ENCODE measurements at regions not wholly inside any gene's neighbourhood (a gene's known extent, or its start where the extent isn't known, plus 50 kb on each side); places are given as distances from the start of the nearest gene placed in this dataset.

DNA sequence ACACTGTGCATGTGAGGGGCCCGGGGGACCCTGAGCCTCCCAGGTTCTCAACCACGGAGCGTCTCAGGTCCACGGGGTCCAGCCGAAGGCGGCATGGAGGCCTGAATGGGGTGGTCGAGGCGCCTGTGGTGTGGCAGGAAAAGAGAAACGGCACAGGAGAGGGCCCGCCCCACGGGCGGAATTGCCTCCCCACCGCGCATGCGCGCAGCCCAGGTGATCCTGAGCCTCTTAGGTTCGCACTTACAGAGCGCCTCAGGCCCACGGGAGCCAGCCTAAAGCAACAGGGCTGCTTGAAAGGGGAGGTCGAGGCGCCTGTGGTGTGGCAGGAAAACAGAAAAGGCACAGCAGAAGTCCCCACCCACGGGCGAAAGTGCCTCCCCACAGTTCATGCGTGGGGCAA lies 311.0 kb downstream of the ALG10 start:
- no peak for TF ChIP-seq ZFX (IDR thresholded peaks at IDR 0.05)
- no peak for TF ChIP-seq CTCF (conservative IDR thresholded peaks at IDR 0.05)

DNA sequence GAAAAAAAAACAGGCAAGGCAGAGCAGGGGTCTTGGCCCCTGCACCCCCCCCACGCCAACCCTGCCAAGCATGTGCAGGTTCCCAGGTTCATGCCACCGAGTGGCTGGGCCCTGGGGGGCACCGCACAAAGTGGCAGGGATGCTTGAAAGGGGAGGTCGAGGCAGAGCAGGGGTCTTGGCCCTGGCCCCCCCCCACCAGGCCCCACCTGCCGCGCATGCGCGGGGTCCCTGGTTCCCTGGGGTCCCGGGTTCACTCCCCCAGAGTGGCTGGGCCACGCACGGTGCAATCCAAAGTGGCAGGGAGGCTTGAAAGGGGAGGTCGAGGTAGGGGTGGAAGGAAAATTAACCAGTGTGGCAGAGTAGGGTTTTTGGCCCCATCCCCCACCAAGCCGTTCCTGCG lies 312.2 kb downstream of the ALG10 start:
- TF ChIP-seq CTCF (conservative IDR thresholded peaks at IDR 0.05) (no peak), ZFX (IDR thresholded peaks at IDR 0.05) (no peak)
- no peak overlapping the region for H3K27ac ChIP-seq

More for the DNA sequence above, 311.0 kb downstream of the ALG10 start:
- H3K27ac ChIP-seq, result no peak overlapping the region; the same call in 1 of the 2 replicates

GRCh38 chr12:34334953-34335743 lies 312.9 kb downstream of the ALG10 start:
- H3K27ac ChIP-seq, result no peak overlapping the region
- TF ChIP-seq CTCF (conservative IDR thresholded peaks at IDR 0.05) (no peak), ZFX (IDR thresholded peaks at IDR 0.05) (no peak)

DNA sequence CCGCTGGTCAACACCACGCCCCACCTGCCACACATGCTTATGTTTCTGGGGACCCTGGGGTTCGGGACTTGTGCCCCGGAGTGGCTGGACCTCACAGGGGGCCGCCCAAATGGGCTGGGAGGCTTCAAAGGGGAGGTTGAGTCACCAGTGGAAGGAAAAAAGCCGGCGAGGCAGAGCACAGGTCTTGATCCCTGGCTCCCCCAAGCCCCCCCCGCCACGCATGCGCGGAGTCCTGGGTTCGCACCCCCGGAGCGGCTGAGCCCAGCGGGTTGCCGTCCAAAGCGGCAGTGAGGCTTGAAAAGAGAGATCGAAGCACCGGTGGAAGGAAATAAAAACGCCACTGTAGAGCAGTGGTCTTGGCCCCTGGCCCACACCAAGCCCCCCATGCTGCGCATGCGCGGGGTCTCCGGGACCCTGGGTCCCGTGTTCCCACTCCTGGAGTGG lies 313.5 kb downstream of the ALG10 start:
- H3K27ac ChIP-seq, result peak overlapping the region; percentile 12; the same call in 1 of the 2 replicates
- TF ChIP-seq CTCF (conservative IDR thresholded peaks at IDR 0.05) (no peak), ZFX (IDR thresholded peaks at IDR 0.05) (no peak)

GRCh38 chr12:34336619-34337465 lies 314.5 kb downstream of the ALG10 start:
- peak overlapping the region; percentile 12 for H3K27ac ChIP-seq
- TF ChIP-seq CTCF (conservative IDR thresholded peaks at IDR 0.05) (no peak), ZFX (IDR thresholded peaks at IDR 0.05) (no peak)

DNA sequence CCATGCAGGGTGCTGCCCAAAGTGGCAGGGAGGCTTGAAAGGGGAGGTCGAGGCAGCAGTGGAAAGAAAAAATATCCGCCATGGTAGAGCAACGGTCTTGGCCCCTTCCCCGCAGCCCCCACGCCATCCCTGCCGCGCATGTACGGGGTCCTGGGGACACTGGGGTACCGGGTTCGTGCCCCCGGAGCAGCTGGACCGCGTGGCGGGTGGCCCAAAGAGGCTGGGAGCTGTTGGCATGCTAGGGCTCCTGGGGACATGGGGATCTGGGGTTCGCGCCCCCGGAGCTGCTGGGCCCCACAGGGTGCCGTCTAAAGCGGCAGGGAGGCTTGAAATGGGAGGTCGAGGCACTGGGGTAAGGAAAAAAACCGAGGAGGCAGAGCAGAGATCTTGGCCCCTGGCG lies 316.5 kb downstream of the ALG10 start:
- no peak overlapping the region for H3K27ac ChIP-seq
- TF ChIP-seq ZFX (IDR thresholded peaks at IDR 0.05) (no peak), CTCF (conservative IDR thresholded peaks at IDR 0.05) (no peak)

GRCh38 chr12:34339922-34340321 lies 317.6 kb downstream of the ALG10 start:
- TF ChIP-seq CTCF (conservative IDR thresholded peaks at IDR 0.05) (no peak), ZFX (IDR thresholded peaks at IDR 0.05) (no peak)
- H3K27ac ChIP-seq, result no peak overlapping the region
